SH-SY5Y (cell line): ENCODE measurements at regions not wholly inside any gene's neighbourhood (a gene's known extent, or its start where the extent isn't known, plus 50 kb on each side); places are given as distances from the start of the nearest gene placed in this dataset.

Source experiments
- GATA2 ChIP-seq: IDR thresholded peaks from 2 replicates; pipeline ENCODE4 v1.6.1; 2011; ENCODE audit warnings: mild to moderate bottlenecking, low read depth, low read length
- GATA3 ChIP-seq: IDR thresholded peaks from 2 replicates; pipeline ENCODE4 v1.6.1; 2011; ENCODE audit warnings: low read depth, mild to moderate bottlenecking, low read length, moderate library complexity

DNA sequence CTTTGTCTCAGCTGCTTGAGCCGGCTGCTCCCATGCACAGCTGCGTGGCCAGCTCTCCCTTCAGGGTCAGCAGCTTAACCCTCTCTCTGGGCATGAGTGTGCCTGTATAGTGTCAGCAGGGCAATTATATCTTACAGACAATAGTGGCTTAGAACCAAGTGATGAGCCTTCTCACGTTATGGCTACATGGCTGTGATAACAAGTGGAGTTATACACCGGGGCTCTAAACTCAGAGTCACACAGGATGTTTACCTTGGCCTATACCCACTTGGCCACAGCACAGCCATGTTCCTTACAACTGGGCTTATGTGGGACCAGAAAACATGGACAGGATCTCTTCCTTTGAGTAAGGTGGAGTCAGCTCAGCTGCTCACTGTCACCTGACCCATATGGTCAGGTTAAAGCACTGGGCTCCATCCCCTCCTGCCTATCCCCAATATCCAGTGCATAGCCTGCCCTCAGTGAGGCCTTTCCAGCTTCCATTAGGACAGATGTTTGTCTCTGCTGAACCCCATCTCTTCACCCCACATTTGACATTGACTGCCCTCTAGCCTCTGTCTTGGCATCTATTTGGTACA is 294.2 kb upstream of the NCKAP5 start:
- TF ChIP-seq GATA2 (no peak), GATA3 (no peak)
